MM.1S (cell line): ENCODE measurements at regions not wholly inside any gene's neighbourhood (a gene's known extent, or its start where the extent isn't known, plus 50 kb on each side); places are given as distances from the start of the nearest gene placed in this dataset.

ENCODE experiments used
- DNase-seq: peaks from one replicate; pipeline ENCODE4 v3.0.0-alpha.2; 2015
- H2AFZ ChIP-seq: fragments of 300-600 bp; sonication (generic); 2 replicates; pipeline ENCODE4 v1.6.0; 2016; ENCODE audit warnings: antibody characterized with exemption, low read length
- H3F3A ChIP-seq: fragments of 300-600 bp; sonication (generic); 2 replicates; pipeline ENCODE4 v1.6.1; 2016; ENCODE audit warnings: mild to moderate bottlenecking, antibody characterized with exemption, low read length, moderate library complexity, mixed read lengths; ENCODE audit not compliant: insufficient read depth
- H3K27ac ChIP-seq: fragments of 300-600 bp; sonication (generic); 2 replicates; pipeline ENCODE4 v1.5.1; 2016; ENCODE audit warnings: mild to moderate bottlenecking, low read length
- H3K27me3 ChIP-seq: fragments of 300-600 bp; sonication (generic); replicated peaks from 2 replicates; pipeline ENCODE4 v1.6.0; 2016; ENCODE audit warnings: low read length; ENCODE audit not compliant: insufficient read depth
- H3K36me3 ChIP-seq: fragments of 300-600 bp; sonication (generic); replicated peaks from 2 replicates; pipeline ENCODE4 v1.6.1; 2016; ENCODE audit warnings: mild to moderate bottlenecking, low read length, mixed read lengths; ENCODE audit not compliant: insufficient read depth
- H3K4me1 ChIP-seq: fragments of 300-600 bp; sonication (generic); 2 replicates; pipeline ENCODE4 v1.6.1; 2016; ENCODE audit warnings: low read length, mixed read lengths
- H3K4me2 ChIP-seq: fragments of 300-600 bp; sonication (generic); 2 replicates; pipeline ENCODE4 v1.6.0; 2016; ENCODE audit warnings: low read depth, low read length
- H3K4me3 ChIP-seq: fragments of 300-600 bp; sonication (generic); 2 replicates; pipeline ENCODE4 v1.5.1; 2016; ENCODE audit warnings: low read length, mixed read lengths
- H3K79me2 ChIP-seq: fragments of 300-600 bp; sonication (generic); 2 replicates; pipeline ENCODE4 v1.6.1; 2016; ENCODE audit warnings: mixed run types, low read length, mixed read lengths
- H3K9ac ChIP-seq: fragments of 300-600 bp; sonication (generic); 2 replicates; pipeline ENCODE4 v1.6.1; 2016; ENCODE audit warnings: low read length, mixed read lengths
- H3K9me2 ChIP-seq: fragments of 300-600 bp; sonication (generic); replicated peaks from 2 replicates; pipeline ENCODE4 v1.6.1; 2016; ENCODE audit warnings: mild to moderate bottlenecking, low read length, mixed read lengths; ENCODE audit not compliant: insufficient read depth
- H3K9me3 ChIP-seq: fragments of 300-600 bp; sonication (generic); replicated peaks from 2 replicates; pipeline ENCODE4 v1.6.1; 2016; ENCODE audit warnings: mild to moderate bottlenecking, low read length, mixed read lengths; ENCODE audit not compliant: insufficient read depth
- H4K20me1 ChIP-seq: fragments of 300-600 bp; sonication (generic); 2 replicates; pipeline ENCODE4 v1.6.1; 2016; ENCODE audit warnings: mild to moderate bottlenecking, low read length, moderate library complexity, mixed read lengths; ENCODE audit not compliant: insufficient read depth
- CTCF ChIP-seq: fragments of 300-600 bp; sonication (generic); IDR thresholded peaks from 2 replicates; pipeline ENCODE4 v1.5.1; 2016; ENCODE audit warnings: antibody characterized with exemption, low read length, mixed read lengths
- EZH2 ChIP-seq: fragments of 300-600 bp; sonication (generic); optimal IDR thresholded peaks from 2 replicates; pipeline ENCODE3; 2017; ENCODE audit warnings: low read depth, mild to moderate bottlenecking, antibody characterized with exemption, low read length, mixed read lengths
- EZH2phosphoT487 ChIP-seq: fragments of 300-600 bp; sonication (generic); IDR thresholded peaks from 2 replicates; pipeline ENCODE4 v1.6.1; 2018; ENCODE audit warnings: antibody characterized with exemption, low read length

- Histone ChIP-seq H3F3A (no peaks in the 10 kb centered on the region), H3K27me3 (no peaks in the 10 kb centered on the region), H3K79me2 (no peaks in the 10 kb centered on the region), H3K9me3 (no peaks in the 10 kb centered on the region), H3K27ac (no peak overlapping the region), H3K4me3 (no peak overlapping the region), H3K4me1 (no peaks in the 10 kb centered on the region), H2AFZ (no peak overlapping the region), H4K20me1 (no peaks in the 10 kb centered on the region), H3K9me2 (no peaks in the 10 kb centered on the region), H3K9ac (no peak overlapping the region), H3K36me3 (no peaks in the 10 kb centered on the region), H3K4me2 (no peak overlapping the region)
- TF ChIP-seq EZH2, result no peak
- TF ChIP-seq CTCF, result no peak
- no peak for TF ChIP-seq EZH2phosphoT487
- no peak for DNase-seq
Observed at GRCh38 chrX:34576864-34577263, 80.2 kb downstream of the TMEM47 start.

DNA sequence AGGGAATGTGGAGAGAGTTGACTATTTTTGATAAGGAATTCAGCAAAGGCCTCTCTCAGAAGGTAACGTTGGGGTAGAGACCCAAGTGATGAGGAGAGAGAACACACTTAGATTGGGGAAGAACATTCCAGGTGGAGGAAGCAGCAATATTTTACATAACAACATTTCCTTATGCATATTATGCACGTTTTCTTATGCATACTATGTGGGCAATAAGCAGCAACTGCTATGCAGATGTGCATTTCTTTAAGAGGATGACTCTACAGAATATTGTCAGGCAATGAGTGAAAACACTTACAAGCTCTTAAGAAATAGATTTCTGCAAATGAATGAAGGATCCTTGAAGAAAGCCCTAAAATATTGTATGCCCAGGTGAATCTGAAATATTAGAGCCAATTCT lies 91.1 kb downstream of the TMEM47 start:
- H3K36me3 ChIP-seq, result no peaks in the 10 kb centered on the region
- TF ChIP-seq EZH2, result no peak
- no peak for TF ChIP-seq CTCF
- H4K20me1 ChIP-seq, result no peaks in the 10 kb centered on the region
- H3K4me3 ChIP-seq, result no peak overlapping the region
- no peaks in the 10 kb centered on the region for H3F3A ChIP-seq
- DNase-seq, result no peak
- no peak overlapping the region for H3K27ac ChIP-seq
- no peak overlapping the region for H3K9ac ChIP-seq
- H3K4me1 ChIP-seq, result no peaks in the 10 kb centered on the region
- no peaks in the 10 kb centered on the region for H3K27me3 ChIP-seq
- H3K9me3 ChIP-seq, result no peaks in the 10 kb centered on the region
- no peaks in the 10 kb centered on the region for H3K9me2 ChIP-seq
- H3K4me2 ChIP-seq, result no peak overlapping the region
- no peak overlapping the region for H2AFZ ChIP-seq
- H3K79me2 ChIP-seq, result no peaks in the 10 kb centered on the region

DNA sequence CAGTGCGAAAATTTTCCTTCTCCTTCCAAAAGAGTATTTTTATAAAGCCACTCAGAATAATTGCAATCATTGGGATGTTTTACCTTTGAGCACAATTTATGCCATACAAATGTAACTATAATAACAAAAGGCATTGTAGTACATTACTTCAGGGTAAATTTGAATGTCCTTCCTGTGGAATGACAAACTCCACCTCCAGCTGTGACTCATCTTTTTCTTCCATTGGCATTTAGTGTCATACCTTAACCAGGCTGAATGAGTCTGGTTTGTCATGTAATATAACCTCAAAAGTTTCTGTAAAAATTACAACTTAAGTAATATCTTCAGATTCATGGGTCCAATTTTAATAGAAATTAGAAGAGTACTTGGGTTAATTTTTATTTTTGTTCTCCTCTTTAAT lies 93.3 kb downstream of the TMEM47 start:
- no peak for TF ChIP-seq CTCF
- TF ChIP-seq EZH2phosphoT487, result no peak
- TF ChIP-seq EZH2, result no peak
- H3K27me3 ChIP-seq, result no peaks in the 10 kb centered on the region
- H3K9me3 ChIP-seq, result no peaks in the 10 kb centered on the region
- H3F3A ChIP-seq, result no peaks in the 10 kb centered on the region
- H4K20me1 ChIP-seq, result no peaks in the 10 kb centered on the region
- H3K4me1 ChIP-seq, result no peaks in the 10 kb centered on the region
- no peak overlapping the region for H3K27ac ChIP-seq
- H3K4me3 ChIP-seq, result no peak overlapping the region
- H2AFZ ChIP-seq, result no peak overlapping the region
- no peaks in the 10 kb centered on the region for H3K79me2 ChIP-seq
- DNase-seq, result no peak
- H3K9ac ChIP-seq, result no peak overlapping the region
- H3K36me3 ChIP-seq, result no peaks in the 10 kb centered on the region
- H3K4me2 ChIP-seq, result no peak overlapping the region
- no peaks in the 10 kb centered on the region for H3K9me2 ChIP-seq

DNA sequence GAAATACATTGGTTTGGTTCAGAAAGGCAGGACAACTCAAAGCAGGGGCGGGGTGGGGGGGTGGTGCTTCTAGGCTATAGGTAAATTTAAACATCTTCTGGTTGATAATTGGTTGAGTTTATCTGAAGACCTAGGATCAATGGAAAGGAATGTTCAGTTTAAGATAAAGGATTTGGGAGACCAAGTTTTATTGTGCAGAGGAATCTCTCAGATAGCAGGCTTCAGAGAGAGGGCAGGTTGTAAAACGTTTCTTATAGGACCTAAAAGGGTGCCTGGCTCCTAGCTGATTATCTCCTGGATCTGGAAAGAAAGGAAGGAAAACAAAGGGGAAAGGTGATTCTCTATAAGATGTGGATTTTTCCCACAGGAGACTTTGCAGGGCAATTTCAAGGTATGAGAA lies 94.0 kb downstream of the TMEM47 start:
- Histone ChIP-seq H3K9me3 (no peaks in the 10 kb centered on the region), H2AFZ (no peak overlapping the region), H4K20me1 (no peaks in the 10 kb centered on the region), H3K79me2 (no peaks in the 10 kb centered on the region), H3K4me2 (no peak overlapping the region), H3K9me2 (no peaks in the 10 kb centered on the region), H3K27ac (no peak overlapping the region), H3K36me3 (no peaks in the 10 kb centered on the region), H3F3A (no peaks in the 10 kb centered on the region), H3K4me1 (no peaks in the 10 kb centered on the region), H3K4me3 (no peak overlapping the region), H3K9ac (no peak overlapping the region), H3K27me3 (no peaks in the 10 kb centered on the region)
- TF ChIP-seq CTCF, result no peak
- TF ChIP-seq EZH2, result no peak
- TF ChIP-seq EZH2phosphoT487, result no peak
- DNase-seq, result no peak
